H9 (cell line): ENCODE measurements at regions not wholly inside any gene's neighbourhood (a gene's known extent, or its start where the extent isn't known, plus 50 kb on each side); places are given as distances from the start of the nearest gene placed in this dataset.

ENCODE experiments used
- DNase-seq: peaks from one replicate; pipeline ENCODE4 v3.0.0-alpha.2; 2017
- H2AFZ ChIP-seq: one replicate; pipeline ENCODE4 v1.6.1; 2013; ENCODE audit warnings: mild to moderate bottlenecking, low read length, control low read depth, moderate library complexity
- H2AK5ac ChIP-seq: 2 replicates; pipeline ENCODE4 v1.6.1; 2013; ENCODE audit warnings: low read length, control low read depth, mixed read lengths; ENCODE audit not compliant: insufficient read length
- H2BK120ac ChIP-seq: one replicate; pipeline ENCODE4 v1.6.1; 2013; ENCODE audit warnings: low read depth, mild to moderate bottlenecking, low read length, control low read depth, inconsistent platforms; ENCODE audit not compliant: poor library complexity, severe bottlenecking
- H2BK12ac ChIP-seq: 2 replicates; pipeline ENCODE4 v1.6.1; 2013; ENCODE audit warnings: low read length, control low read depth, mixed read lengths, low read depth; ENCODE audit not compliant: insufficient read length
- H2BK15ac ChIP-seq: 2 replicates; pipeline ENCODE4 v1.6.1; 2013; ENCODE audit warnings: low read depth, low read length, control low read depth
- H2BK20ac ChIP-seq: one replicate; pipeline ENCODE4 v1.6.1; 2013; ENCODE audit warnings: low read depth, mild to moderate bottlenecking, low read length, control low read depth, inconsistent platforms; ENCODE audit not compliant: poor library complexity, severe bottlenecking
- H2BK5ac ChIP-seq: 2 replicates; pipeline ENCODE4 v1.6.1; 2013; ENCODE audit warnings: low read length, control low read depth, mixed read lengths; ENCODE audit not compliant: insufficient read length
- H3K14ac ChIP-seq: 2 replicates; pipeline ENCODE4 v1.6.1; 2013; ENCODE audit warnings: low read length, control low read depth; ENCODE audit not compliant: insufficient read depth
- H3K18ac ChIP-seq: 2 replicates; pipeline ENCODE4 v1.6.1; 2013; ENCODE audit warnings: low read depth, mild to moderate bottlenecking, mixed read lengths, low read length, control low read depth; ENCODE audit not compliant: insufficient read length
- H3K23ac ChIP-seq: 2 replicates; pipeline ENCODE4 v1.6.1; 2013; ENCODE audit warnings: low read length, control low read depth, mixed read lengths, low read depth; ENCODE audit not compliant: insufficient read length
- H3K23me2 ChIP-seq: 2 replicates; pipeline ENCODE4 v1.6.1; 2013; ENCODE audit warnings: low read depth, mild to moderate bottlenecking, mixed read lengths, low read length, control low read depth; ENCODE audit not compliant: insufficient read length, poor library complexity, severe bottlenecking
- H3K27ac ChIP-seq: 2 replicates; pipeline ENCODE4 v1.5.1; 2013; ENCODE audit warnings: low read length, control low read depth, mixed read lengths, low read depth; ENCODE audit not compliant: insufficient read length
- H3K27me3 ChIP-seq: 2 replicates; pipeline ENCODE4 v1.6.1; 2013; ENCODE audit warnings: low read length, control low read depth, inconsistent platforms; ENCODE audit not compliant: insufficient read depth
- H3K4ac ChIP-seq: 2 replicates; pipeline ENCODE4 v1.6.1; 2013; ENCODE audit warnings: low read depth, mild to moderate bottlenecking, control low read depth, inconsistent platforms, low read length, moderate library complexity
- H3K4me1 ChIP-seq: 2 replicates; pipeline ENCODE4 v1.6.1; 2013; ENCODE audit warnings: low read length, control low read depth, inconsistent platforms; ENCODE audit not compliant: insufficient read depth
- H3K4me2 ChIP-seq: 2 replicates; pipeline ENCODE4 v1.6.1; 2013; ENCODE audit warnings: low read length, control low read depth, mixed read lengths; ENCODE audit not compliant: insufficient read length, insufficient read depth
- H3K56ac ChIP-seq: 2 replicates; pipeline ENCODE4 v1.6.1; 2013; ENCODE audit warnings: low read depth, mild to moderate bottlenecking, mixed read lengths, low read length, control low read depth; ENCODE audit not compliant: insufficient read length
- H3K79me1 ChIP-seq: 2 replicates; pipeline ENCODE4 v1.6.1; 2013; ENCODE audit warnings: low read depth, mild to moderate bottlenecking, moderate library complexity, low read length, control low read depth, inconsistent platforms; ENCODE audit not compliant: insufficient read depth, poor library complexity, severe bottlenecking
- H3K79me2 ChIP-seq: 2 replicates; pipeline ENCODE4 v1.6.1; 2013; ENCODE audit warnings: low read length, control low read depth, inconsistent platforms; ENCODE audit not compliant: insufficient read depth
- H3K9ac ChIP-seq: 2 replicates; pipeline ENCODE4 v1.6.1; 2013; ENCODE audit warnings: low read length, control low read depth, mixed read lengths; ENCODE audit not compliant: insufficient read length; ENCODE audit errors: extremely low read depth
- H3K9me3 ChIP-seq: one replicate; pipeline ENCODE4 v1.6.1; 2013; ENCODE audit warnings: low read depth, low read length, inconsistent platforms; ENCODE audit not compliant: control insufficient read depth
- H3T11ph ChIP-seq: one replicate; pipeline ENCODE4 v1.6.1; 2013; ENCODE audit warnings: mild to moderate bottlenecking, low read length, control low read depth, inconsistent platforms
- H4K20me1 ChIP-seq: one replicate; pipeline ENCODE4 v1.6.1; 2013; ENCODE audit not compliant: control insufficient read depth, insufficient read length, insufficient read depth
- H4K5ac ChIP-seq: 2 replicates; pipeline ENCODE4 v1.6.1; 2013; ENCODE audit warnings: low read depth, mild to moderate bottlenecking, mixed read lengths, low read length, control low read depth; ENCODE audit not compliant: insufficient read length
- H4K8ac ChIP-seq: replicated peaks from 2 replicates; pipeline ENCODE4 v1.6.1; 2013; ENCODE audit warnings: low read length, control low read depth, mixed read lengths, low read depth; ENCODE audit not compliant: insufficient read length
- H4K91ac ChIP-seq: 2 replicates; pipeline ENCODE4 v1.6.1; 2013; ENCODE audit warnings: low read depth, mild to moderate bottlenecking, moderate library complexity, mixed read lengths, low read length, control low read depth; ENCODE audit not compliant: insufficient read length
- H3K27ac Mint-ChIP-seq, 3 experiments: 2 replicates in 2 of 3; 3 replicates in 1 of 3; pipeline ENCODE4 v1.8.0; 2020 to 2021; ENCODE audit warnings: mixed read lengths in 3 of 3, mild to moderate bottlenecking in 1 of 3, moderate library complexity in 1 of 3
- H3K27me3 Mint-ChIP-seq: 2 replicates; pipeline ENCODE4 v1.8.0; 2021; ENCODE audit warnings: low read depth, mild to moderate bottlenecking, moderate library complexity, mixed read lengths
- H3K36me3 Mint-ChIP-seq, 3 experiments: 2 replicates in 2 of 3; 3 replicates in 1 of 3; pipeline ENCODE4 v1.8.0; 2020 to 2021; ENCODE audit warnings: low read depth in 3 of 3, mixed read lengths in 3 of 3; ENCODE audit not compliant: insufficient read depth in 1 of 3
- H3K4me1 Mint-ChIP-seq, 2 experiments: 2 replicates each; pipeline ENCODE4 v1.8.0; 2020; ENCODE audit warnings: mixed read lengths in 2 of 2
- H3K4me3 Mint-ChIP-seq, 2 experiments: 2 replicates in 1 of 2; 3 replicates in 1 of 2; pipeline ENCODE4 v1.8.0; 2020 to 2021; ENCODE audit warnings: mild to moderate bottlenecking in 2 of 2, mixed read lengths in 2 of 2, moderate library complexity in 1 of 2
- H3K9me3 Mint-ChIP-seq, 2 experiments: 2 replicates in 1 of 2; 3 replicates in 1 of 2; pipeline ENCODE4 v1.8.0; 2020; ENCODE audit warnings: mild to moderate bottlenecking in 2 of 2, mixed read lengths in 2 of 2, moderate library complexity in 1 of 2
- WGBS: extraction: QIAGEN DNeasy Blood & Tissue Kit; methylation state at CpG from one replicate; pipeline ENCODE4 v1.1.7; 2013; ENCODE audit warnings: missing lambda C conversion rate, low lambda C conversion rate, mixed read lengths; ENCODE audit not compliant: insufficient read length; ENCODE audit errors: extremely low coverage; 5-methylcytosine and 5-hydroxymethylcytosine counted together
- TF ChIP-seq, protein P1 (sequence below): fragments of 200-600 bp; sonication (generic); conservative IDR thresholded peaks from 3 replicates; pipeline ENCODE4 v1.8.0; 2021; ENCODE audit warnings: antibody characterized with exemption, mild to moderate bottlenecking

DNA sequence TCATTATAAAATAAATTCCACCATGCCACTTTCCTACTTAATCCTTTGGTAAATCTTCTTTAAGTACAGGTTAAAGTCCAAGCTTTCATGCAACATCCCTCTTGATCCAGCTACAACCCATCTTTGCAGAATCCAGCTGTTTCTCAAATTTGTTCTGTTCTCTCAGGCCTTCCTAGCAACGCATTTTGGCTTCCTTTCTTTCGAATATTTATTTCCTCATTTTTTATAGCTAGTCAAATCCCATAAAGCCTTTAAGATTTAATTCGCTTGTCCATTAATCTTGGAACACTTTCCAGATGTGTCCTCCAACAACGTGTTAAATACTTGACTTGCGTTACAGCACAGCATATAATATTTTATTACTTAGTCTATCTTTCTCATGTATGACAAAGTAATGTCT, 600.1 kb upstream of the CHORDC1 start:
- Mint-ChIP-seq H3K27ac (no peak overlapping the region), H3K27me3 (no peaks in the 10 kb centered on the region), H3K9me3 (no peaks in the 10 kb centered on the region), H3K4me3 (no peak overlapping the region), H3K36me3 (no peaks in the 10 kb centered on the region), H3K4me1 (no peaks in the 10 kb centered on the region)
- DNase-seq: no peak
- Histone ChIP-seq H4K5ac (no peak overlapping the region), H2BK15ac (no peak overlapping the region), H3K27me3 (no peaks in the 10 kb centered on the region), H3K23me2 (no peaks in the 10 kb centered on the region), H2BK5ac (no peak overlapping the region), H2AK5ac (no peak overlapping the region), H3K79me1 (no peaks in the 10 kb centered on the region), H4K8ac (no peak overlapping the region), H3K56ac (no peak overlapping the region), H3K18ac (no peak overlapping the region), H2BK120ac (no peak overlapping the region), H3K9ac (no peak overlapping the region), H2BK12ac (no peak overlapping the region), H3K4me2 (no peak overlapping the region), H2BK20ac (no peak overlapping the region), H3K14ac (no peak overlapping the region), H3K4me1 (no peaks in the 10 kb centered on the region), H3K27ac (no peak overlapping the region), H3K79me2 (no peaks in the 10 kb centered on the region), H4K20me1 (no peaks in the 10 kb centered on the region), H3K9me3 (no peaks in the 10 kb centered on the region), H3K4ac (no peak overlapping the region), H3T11ph (no peak overlapping the region), H3K23ac (no peak overlapping the region), H4K91ac (no peak overlapping the region), H2AFZ (no peak overlapping the region)
- WGBS: no CpG with 5 or more reads among the region's 5 CpGs
- TF ChIP-seq, protein P1, sequence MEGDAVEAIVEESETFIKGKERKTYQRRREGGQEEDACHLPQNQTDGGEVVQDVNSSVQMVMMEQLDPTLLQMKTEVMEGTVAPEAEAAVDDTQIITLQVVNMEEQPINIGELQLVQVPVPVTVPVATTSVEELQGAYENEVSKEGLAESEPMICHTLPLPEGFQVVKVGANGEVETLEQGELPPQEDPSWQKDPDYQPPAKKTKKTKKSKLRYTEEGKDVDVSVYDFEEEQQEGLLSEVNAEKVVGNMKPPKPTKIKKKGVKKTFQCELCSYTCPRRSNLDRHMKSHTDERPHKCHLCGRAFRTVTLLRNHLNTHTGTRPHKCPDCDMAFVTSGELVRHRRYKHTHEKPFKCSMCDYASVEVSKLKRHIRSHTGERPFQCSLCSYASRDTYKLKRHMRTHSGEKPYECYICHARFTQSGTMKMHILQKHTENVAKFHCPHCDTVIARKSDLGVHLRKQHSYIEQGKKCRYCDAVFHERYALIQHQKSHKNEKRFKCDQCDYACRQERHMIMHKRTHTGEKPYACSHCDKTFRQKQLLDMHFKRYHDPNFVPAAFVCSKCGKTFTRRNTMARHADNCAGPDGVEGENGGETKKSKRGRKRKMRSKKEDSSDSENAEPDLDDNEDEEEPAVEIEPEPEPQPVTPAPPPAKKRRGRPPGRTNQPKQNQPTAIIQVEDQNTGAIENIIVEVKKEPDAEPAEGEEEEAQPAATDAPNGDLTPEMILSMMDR: no peak
